NOMO-1 treated with DMSO at 0.1 percent for 48 hours (cell line): ENCODE measurements at regions not wholly inside any gene's neighbourhood (a gene's known extent, or its start where the extent isn't known, plus 50 kb on each side); places are given as distances from the start of the nearest gene placed in this dataset.
"Not testable (repeated sequence)": the region's sequence is repeated elsewhere in the genome, so short reads cannot be mapped to it uniquely, and the experiment has no call there.

Experiments used
- DNase-seq: peaks from one replicate; lab custom pipeline; 2025; ENCODE audit not compliant: unreplicated experiment; lab: John Stamatoyannopoulos, UW

GRCh38 chr12:73659802-73660201 lies 877.8 kb upstream of the ATXN7L3B start:
- no peak for DNase-seq

GRCh38 chr12:73665193-73665592 lies 872.4 kb upstream of the ATXN7L3B start:
- DNase-seq: no peak

DNA sequence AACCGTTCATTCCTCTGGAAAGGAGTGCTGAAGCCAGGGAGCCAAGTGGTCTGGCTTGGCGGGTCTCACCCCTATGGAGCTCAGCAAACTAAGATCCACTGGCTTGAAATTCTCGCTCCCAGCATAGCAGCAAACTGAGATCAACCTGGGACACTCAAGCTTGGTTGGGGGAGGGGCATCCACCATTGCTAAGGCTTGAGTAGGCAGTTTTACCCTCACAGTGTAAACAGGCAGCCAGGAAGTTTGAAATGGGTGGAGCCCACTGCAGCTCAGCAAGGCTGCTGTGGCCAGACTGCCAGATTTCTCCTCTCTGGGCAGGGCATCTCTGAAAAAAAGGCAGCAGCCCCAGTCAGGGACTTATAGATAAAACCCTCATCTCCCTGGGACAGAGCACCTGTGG lies 866.1 kb upstream of the ATXN7L3B start:
- not testable (repeated sequence) for DNase-seq

DNA sequence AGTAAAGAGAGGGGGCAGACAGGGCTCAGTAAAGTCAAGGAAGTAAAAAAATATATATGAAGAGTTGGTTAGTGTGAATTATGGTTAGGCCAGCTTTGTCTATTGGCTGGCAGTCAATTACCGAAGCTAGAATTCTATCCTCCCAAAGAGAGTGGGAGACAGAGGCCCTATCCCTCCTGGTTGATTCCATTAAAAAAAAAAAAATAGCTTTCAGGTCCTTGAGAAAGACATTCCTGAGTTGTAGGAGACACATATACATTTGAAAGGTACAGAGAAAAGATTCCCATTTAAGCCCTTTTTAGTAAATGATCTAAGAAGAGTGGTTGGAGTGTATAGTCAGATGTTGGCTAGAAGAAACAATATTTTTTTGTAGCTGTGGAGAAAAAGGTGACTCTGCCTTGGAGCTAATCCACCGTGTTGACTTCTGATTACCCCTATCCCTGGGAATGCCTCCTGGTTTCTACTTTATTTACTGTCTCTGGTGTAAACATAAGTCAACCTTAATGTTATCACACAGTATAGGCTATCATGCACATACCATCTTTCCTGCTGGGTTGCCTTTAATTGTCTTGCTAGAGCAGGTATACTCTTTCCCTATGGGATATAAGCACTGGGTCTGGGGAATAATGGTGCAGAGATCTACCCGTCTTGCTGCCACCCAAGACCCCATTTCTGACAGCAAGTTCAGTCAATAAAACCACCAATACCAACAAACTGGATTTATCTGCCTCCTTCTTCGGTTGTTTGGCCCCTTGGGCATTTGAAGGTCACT lies 859.9 kb upstream of the ATXN7L3B start:
- no peak for DNase-seq

- DNase-seq: no peak
These were observed 859.3 kb upstream of the ATXN7L3B start for GRCh38 chr12:73678335-73678734.

- DNase-seq: no peak
These were observed 838.3 kb upstream of the ATXN7L3B start for GRCh38 chr12:73699318-73699717.

DNA sequence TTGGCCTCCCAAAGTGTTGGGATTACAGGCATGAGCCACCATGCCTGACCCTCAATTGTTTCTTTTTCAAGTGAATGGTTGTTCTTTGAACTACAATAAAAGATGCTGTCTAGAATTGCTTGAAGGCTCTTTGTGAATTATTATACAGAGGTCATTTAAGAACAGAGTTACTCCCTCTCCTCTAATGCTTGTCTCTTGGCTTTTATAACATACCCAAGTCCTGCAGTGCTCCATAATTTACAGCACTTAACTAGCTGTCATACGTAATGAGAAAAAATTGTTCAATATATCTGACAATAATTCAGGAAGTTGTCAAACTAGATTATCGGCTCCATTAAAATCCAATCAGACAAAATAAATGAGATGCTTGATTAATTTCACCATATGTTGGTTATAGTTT lies 823.0 kb upstream of the ATXN7L3B start:
- no peak for DNase-seq

DNA sequence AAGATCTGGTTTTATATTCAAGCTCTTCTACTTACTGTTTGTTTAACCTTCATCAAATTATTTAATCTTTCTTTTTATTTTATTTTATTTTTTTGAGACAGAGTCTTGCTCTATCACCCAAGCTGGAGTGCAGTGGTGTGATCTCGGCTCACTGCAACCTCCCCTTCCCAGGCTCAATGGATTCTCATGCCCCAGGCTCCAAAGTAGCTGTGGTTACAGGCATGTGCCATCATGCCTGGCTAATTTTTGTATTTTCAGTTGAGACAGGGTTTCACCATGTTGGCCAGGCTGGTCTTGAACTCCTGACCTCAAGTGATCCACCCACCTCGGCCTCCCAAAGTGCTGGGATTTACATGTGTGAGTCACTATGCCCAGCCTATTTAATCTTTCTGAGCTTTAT lies 821.5 kb upstream of the ATXN7L3B start:
- not testable (repeated sequence) for DNase-seq

GRCh38 chr12:73719223-73719622 lies 818.4 kb upstream of the ATXN7L3B start:
- DNase-seq: no peak

GRCh38 chr12:73726881-73727280 lies 810.8 kb upstream of the ATXN7L3B start:
- no peak for DNase-seq

DNA sequence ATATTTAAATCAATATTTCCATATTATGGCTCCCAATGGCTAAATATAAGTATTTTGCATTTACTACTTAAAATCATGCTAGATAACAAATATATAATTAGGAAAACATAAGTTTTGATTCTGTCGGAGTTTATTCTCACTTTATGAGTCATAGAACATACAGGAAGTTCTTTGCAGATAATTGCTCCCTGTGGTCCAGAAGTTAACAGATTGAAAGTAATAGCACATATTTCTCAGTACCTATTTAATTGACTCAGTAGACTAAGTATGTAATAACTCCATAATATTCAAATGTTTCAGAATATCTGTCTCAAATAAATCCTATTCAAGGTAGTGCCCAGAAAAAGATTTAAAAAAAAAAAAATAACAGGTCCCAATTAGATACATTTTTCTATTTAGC lies 806.0 kb upstream of the ATXN7L3B start:
- no peak for DNase-seq

DNA sequence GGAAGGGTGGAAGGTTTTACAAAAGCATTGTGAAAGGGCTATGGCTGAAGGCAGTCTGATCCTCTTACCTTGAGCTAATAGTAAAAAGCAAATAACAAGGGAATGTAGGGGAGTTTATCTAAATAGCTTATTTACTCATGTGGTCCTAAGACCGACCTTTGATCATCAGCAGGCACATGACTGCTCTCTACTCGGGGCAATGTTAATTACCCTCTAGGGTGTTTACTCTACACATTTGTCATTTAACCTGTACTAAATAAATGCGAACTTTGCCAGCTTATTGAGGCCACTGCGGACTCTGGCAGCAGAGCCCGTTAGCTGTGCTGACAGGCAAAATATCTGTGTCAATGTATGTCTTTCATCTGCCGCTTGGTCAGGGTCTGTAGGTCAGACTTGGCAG lies 768.3 kb upstream of the ATXN7L3B start:
- DNase-seq: no peak

DNA sequence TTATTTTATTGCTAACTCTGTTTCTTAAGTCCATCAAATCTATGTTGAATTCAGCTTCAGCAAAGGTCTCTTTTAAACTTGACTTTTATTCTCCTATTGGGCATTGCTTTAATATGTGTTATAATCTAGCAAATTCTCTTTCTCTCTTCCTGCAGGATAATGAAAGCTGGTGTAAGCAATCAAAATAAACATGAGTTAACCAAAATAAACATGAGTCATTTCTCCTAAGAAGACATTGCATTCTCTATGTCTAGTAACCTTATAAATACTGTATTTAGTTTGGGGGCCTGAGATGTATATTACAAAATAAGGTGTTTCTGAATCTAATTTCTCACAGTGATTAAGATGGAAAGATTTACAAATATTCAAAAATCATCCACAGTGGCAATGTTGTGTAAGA lies 739.1 kb upstream of the ATXN7L3B start:
- no peak for DNase-seq

DNA sequence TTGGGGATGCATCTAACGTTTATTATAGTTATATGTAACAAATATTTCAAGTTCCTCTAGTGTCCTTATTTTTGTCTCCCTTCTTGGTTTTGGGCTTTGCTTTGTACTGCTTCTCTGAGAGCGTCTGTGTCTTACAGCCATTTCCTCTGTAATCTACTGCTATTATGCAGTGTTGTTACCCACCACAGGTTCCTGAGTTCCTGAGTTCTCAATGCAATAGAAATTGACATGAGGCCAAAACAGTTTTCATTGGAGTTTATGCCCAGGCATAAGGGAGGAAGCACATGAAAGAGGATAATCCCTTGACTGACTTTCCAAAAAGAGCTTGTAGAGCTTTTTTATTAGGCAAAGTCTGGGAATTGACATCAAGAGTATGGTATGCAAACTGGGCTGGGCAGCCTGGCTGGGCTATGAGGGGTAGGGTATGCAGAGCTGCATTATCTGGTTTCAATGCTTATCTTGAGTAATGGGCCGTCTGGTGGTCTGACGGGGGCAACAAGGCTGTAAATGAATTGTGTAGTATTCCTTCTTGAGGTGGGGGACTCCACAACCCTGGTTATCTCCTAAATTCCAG lies 722.5 kb upstream of the ATXN7L3B start:
- DNase-seq: no peak

- DNase-seq: no peak
These were observed 720.5 kb upstream of the ATXN7L3B start for GRCh38 chr12:73817161-73817560.

DNA sequence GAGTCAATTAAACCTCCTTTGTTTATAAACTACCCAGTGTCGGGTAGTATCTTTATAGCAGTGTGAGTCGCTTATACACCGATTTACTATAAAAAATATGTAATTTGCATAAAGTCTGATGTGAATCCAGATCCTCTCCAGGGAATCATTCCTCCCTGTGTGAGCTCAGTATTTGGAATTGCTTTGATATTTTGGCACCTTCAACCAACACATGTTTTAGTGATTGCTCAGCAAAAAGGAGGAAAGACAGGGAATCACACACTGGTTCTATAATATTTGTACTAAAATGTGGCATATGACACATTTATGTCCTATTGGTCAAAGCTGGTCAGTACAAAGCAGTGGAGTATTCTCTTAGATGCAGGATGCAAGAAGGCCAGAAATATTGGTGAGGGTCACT lies 703.9 kb upstream of the ATXN7L3B start:
- no peak for DNase-seq

- DNase-seq: no peak
These were observed 695.7 kb upstream of the ATXN7L3B start for GRCh38 chr12:73841963-73842362.

- DNase-seq: no peak
These were observed 674.1 kb upstream of the ATXN7L3B start for GRCh38 chr12:73863546-73863945.

GRCh38 chr12:73867147-73867546 lies 670.5 kb upstream of the ATXN7L3B start:
- DNase-seq: no peak

GRCh38 chr12:73877291-73877690 lies 660.3 kb upstream of the ATXN7L3B start:
- not testable (repeated sequence) for DNase-seq

DNA sequence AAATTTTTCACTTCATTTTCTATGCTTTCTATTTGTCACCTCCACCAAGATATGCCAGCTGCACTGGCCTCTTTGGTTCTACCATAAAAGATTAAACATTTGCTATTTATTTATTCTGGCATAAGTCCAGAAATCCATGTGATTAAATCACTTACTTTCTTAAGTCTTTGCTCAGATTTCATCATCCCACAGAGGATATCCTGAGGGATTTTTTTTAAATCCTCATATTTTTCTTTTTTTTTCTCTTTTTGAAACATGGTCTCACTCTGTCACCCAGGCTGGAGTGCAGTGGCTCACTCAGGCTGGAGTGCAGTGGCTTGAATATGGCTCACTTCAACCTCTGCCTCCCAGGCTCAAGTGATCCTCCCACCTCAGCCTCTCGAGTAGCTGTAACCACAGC lies 645.4 kb upstream of the ATXN7L3B start:
- no peak for DNase-seq

DNA sequence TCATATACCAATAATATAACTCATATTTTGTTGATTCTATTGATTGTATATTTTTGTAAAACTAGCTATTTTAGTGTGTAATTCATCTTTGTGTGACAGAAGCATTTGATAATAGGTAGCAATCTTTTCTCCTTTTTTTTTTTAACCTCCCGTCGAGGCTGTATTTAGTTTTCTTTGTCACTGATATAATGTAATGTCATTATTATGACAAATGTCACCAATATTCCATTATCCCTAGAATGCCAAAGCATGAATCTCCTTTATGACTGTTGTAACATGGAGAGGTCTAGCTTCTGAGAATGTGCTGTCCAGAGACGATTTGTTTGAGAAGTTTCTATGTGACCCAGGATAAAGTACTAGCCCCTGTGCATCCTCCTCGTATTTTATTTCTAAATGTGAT lies 639.0 kb upstream of the ATXN7L3B start:
- no peak for DNase-seq

DNA sequence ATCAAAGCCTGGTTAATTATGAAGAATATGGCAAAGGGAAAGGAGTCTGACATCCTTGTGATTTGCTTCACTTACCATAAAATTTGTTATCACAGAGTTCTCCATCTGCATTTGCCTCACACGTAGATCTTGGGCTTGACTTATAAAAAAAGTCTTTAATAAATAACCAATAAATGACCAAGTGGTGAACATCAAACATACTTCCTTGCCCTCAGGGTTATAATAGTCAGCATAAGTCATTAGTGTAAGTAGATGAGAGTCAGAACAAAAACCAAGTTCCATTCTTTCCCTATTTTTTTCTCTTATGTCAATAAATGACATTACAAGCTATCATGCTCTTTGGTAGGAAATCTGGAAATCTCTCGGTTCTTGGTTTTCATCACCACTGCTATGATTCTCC lies 635.4 kb upstream of the ATXN7L3B start:
- DNase-seq: no peak
